Upper lobe of left lung (tissue), 4 donors: ENCODE measurements at regions not wholly inside any gene's neighbourhood (a gene's known extent, or its start where the extent isn't known, plus 50 kb on each side); places are given as distances from the start of the nearest gene placed in this dataset.
"Not testable (repeated sequence)": the region's sequence is repeated elsewhere in the genome, so short reads cannot be mapped to it uniquely, and the experiment has no call there.

Source experiments
- CTCF ChIP-seq, 6 experiments: fragments of 450-650 bp in 4 of 6; fragments of 200-600 bp in 2 of 6; sonication (generic) in 2 of 6; IDR thresholded peaks; one replicate each; pipeline ENCODE4 v1.5.1; 2016 to 2019; ENCODE audit warnings: antibody characterized with exemption in 6 of 6
- EP300 ChIP-seq, 4 donors: sonication (generic); formaldehyde crosslinking; IDR thresholded peaks; one replicate each; pipeline ENCODE4 v1.5.1; 2017; ENCODE audit warnings: antibody characterized with exemption in 4 of 4, control low read depth in 2 of 4
- POLR2A ChIP-seq, 4 donors: fragments of 450-650 bp; IDR thresholded peaks; one replicate each; pipeline ENCODE4 v1.5.1; 2016 to 2017; ENCODE audit warnings: antibody characterized with exemption in 4 of 4, mild to moderate bottlenecking in 2 of 4

- not testable (repeated sequence) for TF ChIP-seq CTCF, EP300, POLR2A (IDR thresholded peaks at IDR 0.05)
These were observed 4492.7 kb upstream of the OR11H1 start for GRCh38 chr22:11035031-11035873.
